ENCODE measurements at regions not wholly inside any gene's neighbourhood (a gene's known extent, or its start where the extent isn't known, plus 50 kb on each side); places are given as distances from the start of the nearest gene placed in this dataset.
"Not testable (repeated sequence)": the region's sequence is repeated elsewhere in the genome, so short reads cannot be mapped to it uniquely, and the experiment has no call there.

GRCh38 chr6:103092414-103092813, 1698.9 kb downstream of the GRIK2 start:
- not testable (repeated sequence) for TF ChIP-seq CTCF (IDR thresholded peaks at IDR 0.05; ENCODE audit: poor library complexity, severe bottlenecking); POLR2AphosphoS5 (IDR thresholded peaks at IDR 0.05); EZH2 (IDR thresholded peaks at IDR 0.05; ENCODE audit: borderline replicate concordance, insufficient read depth, low read length, poor library complexity, severe bottlenecking)
- TF ChIP-seq, protein P1, sequence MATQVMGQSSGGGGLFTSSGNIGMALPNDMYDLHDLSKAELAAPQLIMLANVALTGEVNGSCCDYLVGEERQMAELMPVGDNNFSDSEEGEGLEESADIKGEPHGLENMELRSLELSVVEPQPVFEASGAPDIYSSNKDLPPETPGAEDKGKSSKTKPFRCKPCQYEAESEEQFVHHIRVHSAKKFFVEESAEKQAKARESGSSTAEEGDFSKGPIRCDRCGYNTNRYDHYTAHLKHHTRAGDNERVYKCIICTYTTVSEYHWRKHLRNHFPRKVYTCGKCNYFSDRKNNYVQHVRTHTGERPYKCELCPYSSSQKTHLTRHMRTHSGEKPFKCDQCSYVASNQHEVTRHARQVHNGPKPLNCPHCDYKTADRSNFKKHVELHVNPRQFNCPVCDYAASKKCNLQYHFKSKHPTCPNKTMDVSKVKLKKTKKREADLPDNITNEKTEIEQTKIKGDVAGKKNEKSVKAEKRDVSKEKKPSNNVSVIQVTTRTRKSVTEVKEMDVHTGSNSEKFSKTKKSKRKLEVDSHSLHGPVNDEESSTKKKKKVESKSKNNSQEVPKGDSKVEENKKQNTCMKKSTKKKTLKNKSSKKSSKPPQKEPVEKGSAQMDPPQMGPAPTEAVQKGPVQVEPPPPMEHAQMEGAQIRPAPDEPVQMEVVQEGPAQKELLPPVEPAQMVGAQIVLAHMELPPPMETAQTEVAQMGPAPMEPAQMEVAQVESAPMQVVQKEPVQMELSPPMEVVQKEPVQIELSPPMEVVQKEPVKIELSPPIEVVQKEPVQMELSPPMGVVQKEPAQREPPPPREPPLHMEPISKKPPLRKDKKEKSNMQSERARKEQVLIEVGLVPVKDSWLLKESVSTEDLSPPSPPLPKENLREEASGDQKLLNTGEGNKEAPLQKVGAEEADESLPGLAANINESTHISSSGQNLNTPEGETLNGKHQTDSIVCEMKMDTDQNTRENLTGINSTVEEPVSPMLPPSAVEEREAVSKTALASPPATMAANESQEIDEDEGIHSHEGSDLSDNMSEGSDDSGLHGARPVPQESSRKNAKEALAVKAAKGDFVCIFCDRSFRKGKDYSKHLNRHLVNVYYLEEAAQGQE (IDR thresholded peaks at IDR 0.05; ENCODE audit: borderline replicate concordance): not testable (repeated sequence)
